GM13977 (cell line): ENCODE measurements at regions not wholly inside any gene's neighbourhood (a gene's known extent, or its start where the extent isn't known, plus 50 kb on each side); places are given as distances from the start of the nearest gene placed in this dataset.

ENCODE experiments used
- DNase-seq: peaks from one replicate; pipeline ENCODE4 v3.0.0; 2012; ENCODE audit warnings: low spot score
- CTCF ChIP-seq: IDR thresholded peaks from 2 replicates; pipeline ENCODE4 v1.5.1; 2012; ENCODE audit warnings: mild to moderate bottlenecking, control low read depth; ENCODE audit not compliant: insufficient read depth; ENCODE audit errors: extremely low read depth, missing control alignments
- in situ Hi-C: fragments of 300-500 bp; cut with MboI; formaldehyde crosslinking; loops from one replicate; pipeline ENCODE4 v1.12.0; 2022; ENCODE audit warnings: low sequenced_read_pairs, low pct_unique_long_range_greater_than_20kb, mixed read lengths, inconsistent platforms; ENCODE audit not compliant: unreplicated experiment

- no peak for TF ChIP-seq CTCF
- in situ Hi-C loops = no loop called here
- no peak for DNase-seq
Measured at GRCh38 chr20:21623781-21624094, 81.7 kb upstream of the PAX1 start.

- DNase-seq = no peak
- in situ Hi-C loops = no loop called here
- no peak for TF ChIP-seq CTCF
Measured at GRCh38 chr20:21623074-21623780, 82.2 kb upstream of the PAX1 start.

- TF ChIP-seq CTCF = no peak
- no peak for DNase-seq
- in situ Hi-C loops = no loop called here
Measured at GRCh38 chr20:21622097-21622857, 83.2 kb upstream of the PAX1 start.

- DNase-seq = no peak
- in situ Hi-C loops = no loop called here
- TF ChIP-seq CTCF = no peak
Measured at GRCh38 chr20:21618759-21619416, 86.6 kb upstream of the PAX1 start.

GRCh38 chr20:21615617-21616080 lies 89.8 kb upstream of the PAX1 start:
- DNase-seq = peak; percentile 59

GRCh38 chr20:21614980-21615379 lies 90.5 kb upstream of the PAX1 start:
- in situ Hi-C loops = no loop called here
- TF ChIP-seq CTCF = no peak
- DNase-seq = no peak

More at GRCh38 chr20:21615617-21616080, 89.8 kb upstream of the PAX1 start:
- in situ Hi-C loops = no loop called here
- peak; percentile 88 for TF ChIP-seq CTCF
